ENCODE measurements at regions not wholly inside any gene's neighbourhood (a gene's known extent, or its start where the extent isn't known, plus 50 kb on each side); places are given as distances from the start of the nearest gene placed in this dataset.

- H3K9me3 ChIP-seq (replicated peaks; ENCODE audit: control insufficient read depth, insufficient read depth, low read length), result no peaks in the 10 kb centered on the region
- H3K9me1 ChIP-seq (replicated peaks; ENCODE audit: control insufficient read depth, extremely low read depth, insufficient read depth, low read length), result no peaks in the 10 kb centered on the region
- dilution Hi-C loops (cut with MboI; ENCODE audit: extremely low pct_ligation_motif_present, low sequenced_read_pairs), result no loop called here
Observed at GRCh38 chr6:66328200-66328599, 621.2 kb upstream of the EYS start.

More at GRCh38 chr6:66328200-66328599, 621.2 kb upstream of the EYS start:
- H3K79me2 ChIP-seq (ENCODE audit: control insufficient read depth, insufficient read depth, low read length), result no peaks in the 10 kb centered on the region
- no TSS peak for BruUV-seq (replicated peaks)
- H2AFZ ChIP-seq (ENCODE audit: low read depth, low read length), result no peak overlapping the region
- TF ChIP-seq FOS (IDR thresholded peaks at IDR 0.05; ENCODE audit: borderline replicate concordance, insufficient read depth, low read length), result no peak
- no peak for TF ChIP-seq POLR2AphosphoS5 (IDR thresholded peaks at IDR 0.05; ENCODE audit: insufficient read depth, low read depth, low read length)
- no peak for TF ChIP-seq EZH2 (IDR thresholded peaks at IDR 0.05; ENCODE audit: borderline replicate concordance, low read depth, low read length, severe bottlenecking)
- no peak for TF ChIP-seq MAX (IDR thresholded peaks at IDR 0.05; ENCODE audit: insufficient read depth, insufficient read length)
- no peak for TF ChIP-seq CTCF (IDR thresholded peaks at IDR 0.05; ENCODE audit: extremely low read depth in 1 of 2, insufficient read depth in 1 of 2, low read depth in 1 of 2, low read length in 2 of 2)
- no peak for TF ChIP-seq POLR2A (IDR thresholded peaks at IDR 0.05; ENCODE audit: low read depth, low read length)
- TF ChIP-seq MYC (IDR thresholded peaks at IDR 0.05; ENCODE audit: low read depth, low read length), result no peak
- TF ChIP-seq JUN (IDR thresholded peaks at IDR 0.05; ENCODE audit: borderline replicate concordance, insufficient read depth, insufficient read length, low read depth), result no peak
- no peak for TF ChIP-seq GATA2 (IDR thresholded peaks at IDR 0.05; ENCODE audit: insufficient read depth, insufficient read length, low read depth, low read length)
- FAIRE-seq (no peak), DNase-seq (ENCODE audit: low read depth, low spot score) (no peak)
- H3K4me2 ChIP-seq (ENCODE audit: insufficient read depth, low read length), result no peak overlapping the region
- H3K27ac ChIP-seq (ENCODE audit: insufficient read depth, low read depth, low read length), result no peak overlapping the region
- H3K9ac ChIP-seq (replicated peaks; ENCODE audit: extremely low read depth, insufficient read depth, low read length), result no peak overlapping the region
- ChIA-PET POLR2A (no interaction called here), CTCF (no interaction called here)
- H3K27me3 ChIP-seq (ENCODE audit: control insufficient read depth in 2 of 2, insufficient read depth in 2 of 2, low read length in 2 of 2), result no peaks in the 10 kb centered on the region
- no peaks in the 10 kb centered on the region for H4K20me1 ChIP-seq (replicated peaks; ENCODE audit: control insufficient read depth, extremely low read depth, insufficient read depth, low read length)
- H3K4me1 ChIP-seq (ENCODE audit: control insufficient read depth, extremely low read depth, insufficient read depth, low read length), result no peaks in the 10 kb centered on the region
- no peaks in the 10 kb centered on the region for H3K36me3 ChIP-seq (ENCODE audit: control insufficient read depth in 2 of 2, extremely low read depth in 1 of 2, insufficient read depth in 2 of 2, low read length in 2 of 2)
- H3K4me3 ChIP-seq (replicated peaks in 1 of 3; ENCODE audit: insufficient read depth in 1 of 3, low read depth in 1 of 3, low read length in 3 of 3), result no peak overlapping the region
- intact Hi-C loops (cut with micrococcal nuclease), result no loop called here

Measured in endothelial cell of umbilical vein (primary cell).